ENCODE measurements at regions not wholly inside any gene's neighbourhood (a gene's known extent, or its start where the extent isn't known, plus 50 kb on each side); places are given as distances from the start of the nearest gene placed in this dataset.

- FAIRE-seq, result no peak
- RAD21 ChIA-PET (ENCODE audit: unreplicated experiment), result no interaction called here
Observed at GRCh38 chr12:68100241-68100640, 59.3 kb downstream of the IFNG start.

More at GRCh38 chr12:68100241-68100640, 59.3 kb downstream of the IFNG start:
- POLR2A ChIA-PET, result no interaction called here
- no TSS peak for BruUV-seq (replicated peaks)
- no peaks in the 10 kb centered on the region for H3K36me3 ChIP-seq (ENCODE audit: control insufficient read depth in 2 of 2, insufficient read depth in 2 of 2, low read length in 1 of 2)
- no peaks in the 10 kb centered on the region for H4K20me1 ChIP-seq (ENCODE audit: control insufficient read depth, insufficient read depth)
- no peak overlapping the region for H3K4me3 ChIP-seq
- ATAC-seq (no peak), DNase-seq (ENCODE audit: low read depth, low spot score) (no peak)
- H3K4me1 ChIP-seq (ENCODE audit: control insufficient read depth, insufficient read depth, low read length), result no peaks in the 10 kb centered on the region
- TF ChIP-seq IKZF1 (conservative IDR thresholded peaks at IDR 0.05), result no peak
- no peak for TF ChIP-seq HCFC1 (IDR thresholded peaks at IDR 0.05; ENCODE audit: low read length)
- TF ChIP-seq ATF2 (IDR thresholded peaks at IDR 0.05; ENCODE audit: low read length), result no peak
- no peak for TF ChIP-seq BRCA1 (IDR thresholded peaks at IDR 0.05; ENCODE audit: low read depth, low read length)
- TF ChIP-seq NFYB (IDR thresholded peaks at IDR 0.05; ENCODE audit: insufficient read depth, low read depth, low read length), result no peak
- TF ChIP-seq NR2C2 (IDR thresholded peaks at IDR 0.05; ENCODE audit: borderline replicate concordance, control insufficient read depth, insufficient read length, low read depth), result no peak
- TF ChIP-seq KAT2A (conservative IDR thresholded peaks at IDR 0.05; ENCODE audit: control insufficient read depth, low read depth, low read length), result no peak
- TF ChIP-seq FOS (IDR thresholded peaks at IDR 0.05; ENCODE audit: borderline replicate concordance, extremely low read depth, insufficient read length), result no peak
- no peak for TF ChIP-seq POLR2A (IDR thresholded peaks at IDR 0.05; ENCODE audit: low read depth, low read length)
- TF ChIP-seq ETV6 (conservative IDR thresholded peaks at IDR 0.05 in 1 of 2, IDR thresholded peaks at IDR 0.05 in 1 of 2; ENCODE audit: borderline replicate concordance in 1 of 2, low read depth in 1 of 2), result no peak
- no peak for TF ChIP-seq IRF4 (IDR thresholded peaks at IDR 0.05; ENCODE audit: low read depth, low read length)
- no peak for TF ChIP-seq CHD4 (IDR thresholded peaks at IDR 0.05)
- no peak for TF ChIP-seq YBX1 (IDR thresholded peaks at IDR 0.05)
- TF ChIP-seq ZZZ3 (IDR thresholded peaks at IDR 0.05; ENCODE audit: control insufficient read depth, insufficient read length, low read depth), result no peak
- TF ChIP-seq BMI1 (IDR thresholded peaks at IDR 0.05; ENCODE audit: borderline replicate concordance), result no peak
- TF ChIP-seq ZSCAN29 (IDR thresholded peaks at IDR 0.05), result no peak
- intact Hi-C loops (cut with micrococcal nuclease; ENCODE audit: unreplicated experiment) (no loop called here), in situ Hi-C loops (cut with MboI) (no loop called here)
- no peak overlapping the region for H2AFZ ChIP-seq (ENCODE audit: control insufficient read depth, low read depth, low read length)
- no peak overlapping the region for H3K27ac ChIP-seq (ENCODE audit: control insufficient read depth, insufficient read depth)
- no peak overlapping the region for H3K4me2 ChIP-seq (ENCODE audit: control insufficient read depth, insufficient read depth)
- SMC1A ChIA-PET (ENCODE audit: uncharacterized antibody, unreplicated experiment), result no interaction called here
- CTCF ChIA-PET, result no interaction called here
- H3K9ac ChIP-seq (ENCODE audit: control insufficient read depth, insufficient read depth, low read length), result no peak overlapping the region
- WGBS (ENCODE audit: insufficient coverage, insufficient replicate concordance, low lambda C conversion rate, missing lambda C conversion rate), result 53% methylated on average over 3 of the region's 3 CpGs
- H3K9me3 ChIP-seq (replicated peaks; ENCODE audit: control insufficient read depth, insufficient read depth, low read length), result no peaks in the 10 kb centered on the region
- no peaks in the 10 kb centered on the region for H3K79me2 ChIP-seq (ENCODE audit: control insufficient read depth, insufficient read depth, low read length)
- H3K27me3 ChIP-seq (replicated peaks in 1 of 2; ENCODE audit: control insufficient read depth in 2 of 2, insufficient read depth in 2 of 2, low read length in 1 of 2), result no peaks in the 10 kb centered on the region; a peak in 2 of 4 replicates
